ENCODE measurements at regions not wholly inside any gene's neighbourhood (a gene's known extent, or its start where the extent isn't known, plus 50 kb on each side); places are given as distances from the start of the nearest gene placed in this dataset.

DNA sequence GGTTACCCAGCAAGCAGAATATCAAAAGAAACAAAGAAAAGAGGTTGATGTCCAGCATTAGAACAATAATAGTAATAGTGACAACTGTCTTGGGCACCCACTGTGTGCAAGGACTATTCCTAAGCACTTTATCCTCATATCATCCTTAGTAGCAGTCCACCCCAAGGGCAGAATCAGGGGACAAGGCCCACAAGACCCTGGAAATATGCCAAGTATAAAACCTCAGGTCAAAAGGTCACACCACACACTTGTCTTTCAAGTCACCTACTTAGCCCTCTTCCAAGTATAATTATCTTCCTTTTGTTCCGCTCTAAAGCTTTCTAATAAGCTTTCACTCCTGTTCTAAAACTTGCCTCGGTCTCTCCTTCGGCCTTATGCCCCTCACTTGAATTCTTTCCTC, 124.0 kb upstream of the STT3B start:
- TF ChIP-seq, protein P1, sequence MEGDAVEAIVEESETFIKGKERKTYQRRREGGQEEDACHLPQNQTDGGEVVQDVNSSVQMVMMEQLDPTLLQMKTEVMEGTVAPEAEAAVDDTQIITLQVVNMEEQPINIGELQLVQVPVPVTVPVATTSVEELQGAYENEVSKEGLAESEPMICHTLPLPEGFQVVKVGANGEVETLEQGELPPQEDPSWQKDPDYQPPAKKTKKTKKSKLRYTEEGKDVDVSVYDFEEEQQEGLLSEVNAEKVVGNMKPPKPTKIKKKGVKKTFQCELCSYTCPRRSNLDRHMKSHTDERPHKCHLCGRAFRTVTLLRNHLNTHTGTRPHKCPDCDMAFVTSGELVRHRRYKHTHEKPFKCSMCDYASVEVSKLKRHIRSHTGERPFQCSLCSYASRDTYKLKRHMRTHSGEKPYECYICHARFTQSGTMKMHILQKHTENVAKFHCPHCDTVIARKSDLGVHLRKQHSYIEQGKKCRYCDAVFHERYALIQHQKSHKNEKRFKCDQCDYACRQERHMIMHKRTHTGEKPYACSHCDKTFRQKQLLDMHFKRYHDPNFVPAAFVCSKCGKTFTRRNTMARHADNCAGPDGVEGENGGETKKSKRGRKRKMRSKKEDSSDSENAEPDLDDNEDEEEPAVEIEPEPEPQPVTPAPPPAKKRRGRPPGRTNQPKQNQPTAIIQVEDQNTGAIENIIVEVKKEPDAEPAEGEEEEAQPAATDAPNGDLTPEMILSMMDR (IDR thresholded peaks at IDR 0.05): no peak
- H3K9me3 ChIP-seq: no peaks in the 10 kb centered on the region
- H3K36me3 ChIP-seq: no peaks in the 10 kb centered on the region
- H3K4me3 ChIP-seq: no peak overlapping the region
- intact Hi-C loops (cut with DNase I): no loop called here
- DNase-seq (no peak), ATAC-seq (no peak)
- H3K27ac ChIP-seq: no peak overlapping the region
- H3K4me1 ChIP-seq: no peaks in the 10 kb centered on the region
- H3K27me3 ChIP-seq (ENCODE audit: low read depth): no peaks in the 10 kb centered on the region

DNA sequence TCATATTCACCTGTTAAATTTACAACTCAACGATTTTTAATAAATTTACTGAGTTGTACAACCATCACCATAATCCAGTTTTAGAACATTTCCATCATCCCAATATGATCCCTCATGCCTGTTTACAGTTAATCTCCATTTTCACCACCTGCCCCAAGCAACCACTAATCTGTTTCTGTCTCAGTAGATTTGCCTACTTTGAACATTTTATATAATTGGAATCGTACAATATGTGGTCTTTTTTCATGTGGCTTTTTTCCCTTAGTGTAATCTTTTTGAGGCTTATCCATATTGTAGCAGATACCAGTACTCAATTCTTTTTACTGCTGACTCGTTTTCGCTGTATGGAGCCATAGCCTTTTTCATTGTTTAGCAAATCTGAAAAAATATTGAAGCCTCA, 123.3 kb upstream of the STT3B start:
- Histone ChIP-seq H3K27me3 (ENCODE audit: low read depth) (no peaks in the 10 kb centered on the region), H3K4me3 (no peak overlapping the region), H3K9me3 (no peaks in the 10 kb centered on the region), H3K27ac (no peak overlapping the region), H3K4me1 (no peaks in the 10 kb centered on the region), H3K36me3 (no peaks in the 10 kb centered on the region)
- DNase-seq (no peak), ATAC-seq (no peak)
- intact Hi-C loops (cut with DNase I): no loop called here
- TF ChIP-seq, protein P1 (IDR thresholded peaks at IDR 0.05): no peak

DNA sequence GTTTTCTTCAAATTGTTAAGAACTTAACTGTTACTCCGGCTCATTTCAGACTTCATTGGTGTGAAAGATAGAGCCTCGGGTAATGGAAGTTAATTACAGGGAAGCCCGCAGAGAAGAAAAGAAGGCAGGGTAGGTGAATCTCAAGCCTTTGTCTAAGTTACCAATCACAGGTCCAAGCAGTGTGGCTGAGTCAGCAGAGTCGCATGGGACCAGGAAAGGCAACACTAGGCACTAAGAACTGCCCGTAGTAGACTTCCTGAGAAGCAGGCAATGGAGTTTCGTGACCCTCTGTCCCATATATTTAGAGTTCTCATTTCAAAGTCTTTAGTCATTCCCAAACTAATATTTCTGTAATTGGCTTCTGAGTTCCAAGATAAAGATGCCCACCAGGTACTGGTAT, 122.9 kb upstream of the STT3B start:
- intact Hi-C loops (cut with DNase I): no loop called here
- no peak for ATAC-seq
- no peaks in the 10 kb centered on the region for H3K36me3 ChIP-seq
- no peak overlapping the region for H3K27ac ChIP-seq
- no peaks in the 10 kb centered on the region for H3K9me3 ChIP-seq
- H3K27me3 ChIP-seq (ENCODE audit: low read depth): no peaks in the 10 kb centered on the region
- H3K4me1 ChIP-seq: no peaks in the 10 kb centered on the region
- no peak for DNase-seq
- TF ChIP-seq, protein P1 (IDR thresholded peaks at IDR 0.05): no peak
- H3K4me3 ChIP-seq: no peak overlapping the region

DNA sequence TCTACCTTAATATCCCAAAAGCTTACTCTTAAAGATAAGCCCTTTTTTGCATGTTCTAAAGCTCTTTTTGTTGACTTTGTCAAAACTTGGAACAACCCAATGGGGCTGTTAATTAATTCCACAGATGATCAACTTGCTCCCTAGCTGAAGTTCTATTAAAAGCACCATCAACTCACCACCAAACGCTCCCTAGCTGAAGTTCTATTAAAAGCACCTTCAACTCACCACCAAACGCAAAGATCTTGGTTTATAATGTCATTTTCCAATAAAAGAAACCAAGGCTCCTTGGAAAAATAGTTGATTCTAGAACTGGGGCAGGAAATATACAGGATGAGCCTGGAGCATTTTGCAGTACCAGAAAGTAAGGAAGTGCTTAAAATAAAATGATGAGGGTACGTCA, 122.3 kb upstream of the STT3B start:
- Histone ChIP-seq H3K27me3 (ENCODE audit: low read depth) (no peaks in the 10 kb centered on the region), H3K4me3 (no peak overlapping the region), H3K36me3 (no peaks in the 10 kb centered on the region), H3K9me3 (no peaks in the 10 kb centered on the region), H3K27ac (no peak overlapping the region), H3K4me1 (no peaks in the 10 kb centered on the region)
- DNase-seq (no peak), ATAC-seq (no peak)
- TF ChIP-seq, protein P1 (IDR thresholded peaks at IDR 0.05): no peak
- intact Hi-C loops (cut with DNase I): no loop called here

DNA sequence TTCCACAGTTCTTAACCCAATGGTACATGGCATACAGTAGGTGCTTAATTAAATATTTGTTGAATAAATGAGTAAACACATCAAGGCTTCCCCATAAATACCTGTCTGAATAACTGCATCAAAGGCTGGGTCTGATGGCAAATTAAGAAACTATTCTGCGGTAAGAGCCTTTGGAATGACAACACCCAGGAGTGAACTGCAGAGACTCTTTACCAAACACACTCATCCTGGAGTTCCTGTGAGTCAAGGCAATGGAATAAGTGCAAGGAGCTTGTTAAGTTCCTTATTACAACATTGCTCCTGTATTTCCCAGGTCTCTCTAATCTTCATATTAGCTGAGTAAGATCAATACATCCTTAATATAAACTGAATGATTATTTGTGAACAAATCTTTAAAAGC, 119.9 kb upstream of the STT3B start:
- TF ChIP-seq, protein P1 (IDR thresholded peaks at IDR 0.05): no peak
- DNase-seq (no peak), ATAC-seq (no peak)
- intact Hi-C loops (cut with DNase I): no loop called here
- no peak overlapping the region for H3K4me3 ChIP-seq
- no peaks in the 10 kb centered on the region for H3K4me1 ChIP-seq
- no peaks in the 10 kb centered on the region for H3K9me3 ChIP-seq
- no peak overlapping the region for H3K27ac ChIP-seq
- H3K27me3 ChIP-seq (ENCODE audit: low read depth): no peaks in the 10 kb centered on the region
- H3K36me3 ChIP-seq: no peaks in the 10 kb centered on the region

DNA sequence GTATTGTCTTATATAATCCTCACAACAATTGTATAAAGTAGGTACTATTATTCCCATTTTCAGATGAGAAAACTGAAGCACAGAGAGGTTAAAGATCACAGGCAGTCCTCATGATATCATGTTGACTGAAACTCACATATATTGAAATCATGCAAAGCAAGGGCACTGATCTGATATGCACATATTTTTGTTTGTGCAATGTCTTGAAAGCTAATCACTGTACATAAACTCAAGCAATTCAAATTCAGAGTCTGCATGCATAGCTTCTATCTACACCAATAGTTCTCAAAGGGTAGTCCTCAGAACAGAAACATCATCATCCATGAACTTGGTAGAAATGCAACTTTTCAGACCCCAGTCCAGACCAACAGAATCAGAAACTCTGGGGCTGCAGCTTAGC, 119.2 kb upstream of the STT3B start:
- Histone ChIP-seq H3K9me3 (no peaks in the 10 kb centered on the region), H3K27me3 (ENCODE audit: low read depth) (no peaks in the 10 kb centered on the region), H3K4me1 (no peaks in the 10 kb centered on the region), H3K27ac (no peak overlapping the region), H3K4me3 (no peak overlapping the region), H3K36me3 (no peaks in the 10 kb centered on the region)
- DNase-seq (no peak), ATAC-seq (no peak)
- intact Hi-C loops (cut with DNase I): no loop called here
- TF ChIP-seq, protein P1 (IDR thresholded peaks at IDR 0.05): no peak
